Gastroesophageal sphincter (tissue), 3 donors: ENCODE measurements at regions not wholly inside any gene's neighbourhood (a gene's known extent, or its start where the extent isn't known, plus 50 kb on each side); places are given as distances from the start of the nearest gene placed in this dataset.

Source experiments
- EP300 ChIP-seq: sonication (generic); formaldehyde crosslinking; IDR thresholded peaks from one replicate; pipeline ENCODE4 v1.6.1; 2017; ENCODE audit warnings: antibody characterized with exemption, mild to moderate bottlenecking
- POLR2A ChIP-seq, 2 donors: fragments of 450-650 bp; IDR thresholded peaks; one replicate each; pipeline ENCODE4 v1.6.1; 2017; ENCODE audit warnings: antibody characterized with exemption in 2 of 2, mild to moderate bottlenecking in 2 of 2, moderate library complexity in 1 of 2
- POLR2AphosphoS5 ChIP-seq: sonication (generic); formaldehyde crosslinking; IDR thresholded peaks from one replicate; pipeline ENCODE4 v1.6.1; 2017; ENCODE audit warnings: antibody characterized with exemption
- TF ChIP-seq, protein P1 (sequence below), 4 experiments: fragments of 200-600 bp in 2 of 4; fragments of 450-650 bp in 2 of 4; sonication (generic) in 1 of 4; IDR thresholded peaks; one replicate each; pipeline ENCODE4 v1.5.1; 2017 to 2019; ENCODE audit warnings: antibody characterized with exemption in 4 of 4, mild to moderate bottlenecking in 2 of 4, moderate library complexity in 2 of 4

DNA sequence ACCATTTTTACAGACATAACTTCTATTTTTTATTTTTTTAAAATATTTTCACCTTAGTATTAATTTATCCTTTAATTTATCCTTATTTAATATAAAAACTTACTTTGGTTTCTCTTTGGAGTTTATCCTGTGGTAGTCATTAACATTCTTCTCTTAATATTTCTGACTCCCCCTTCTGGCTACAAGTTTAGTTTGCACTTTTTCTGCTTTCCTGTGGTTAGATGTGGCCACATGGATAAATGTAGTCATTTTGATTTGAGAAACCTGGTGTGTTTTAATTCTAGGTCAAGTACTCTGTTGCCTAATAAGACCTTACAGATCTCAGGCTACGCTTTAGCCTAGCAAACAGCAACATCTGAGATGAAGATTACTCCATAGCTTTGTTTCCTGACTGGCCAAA, 1187.5 kb downstream of the HACE1 start:
- TF ChIP-seq, protein P1, sequence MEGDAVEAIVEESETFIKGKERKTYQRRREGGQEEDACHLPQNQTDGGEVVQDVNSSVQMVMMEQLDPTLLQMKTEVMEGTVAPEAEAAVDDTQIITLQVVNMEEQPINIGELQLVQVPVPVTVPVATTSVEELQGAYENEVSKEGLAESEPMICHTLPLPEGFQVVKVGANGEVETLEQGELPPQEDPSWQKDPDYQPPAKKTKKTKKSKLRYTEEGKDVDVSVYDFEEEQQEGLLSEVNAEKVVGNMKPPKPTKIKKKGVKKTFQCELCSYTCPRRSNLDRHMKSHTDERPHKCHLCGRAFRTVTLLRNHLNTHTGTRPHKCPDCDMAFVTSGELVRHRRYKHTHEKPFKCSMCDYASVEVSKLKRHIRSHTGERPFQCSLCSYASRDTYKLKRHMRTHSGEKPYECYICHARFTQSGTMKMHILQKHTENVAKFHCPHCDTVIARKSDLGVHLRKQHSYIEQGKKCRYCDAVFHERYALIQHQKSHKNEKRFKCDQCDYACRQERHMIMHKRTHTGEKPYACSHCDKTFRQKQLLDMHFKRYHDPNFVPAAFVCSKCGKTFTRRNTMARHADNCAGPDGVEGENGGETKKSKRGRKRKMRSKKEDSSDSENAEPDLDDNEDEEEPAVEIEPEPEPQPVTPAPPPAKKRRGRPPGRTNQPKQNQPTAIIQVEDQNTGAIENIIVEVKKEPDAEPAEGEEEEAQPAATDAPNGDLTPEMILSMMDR (IDR thresholded peaks at IDR 0.05), result no peak
- TF ChIP-seq POLR2AphosphoS5 (no peak), EP300 (no peak), POLR2A (IDR thresholded peaks at IDR 0.05) (no peak)
